A549 (cell line): ENCODE measurements at regions not wholly inside any gene's neighbourhood (a gene's known extent, or its start where the extent isn't known, plus 50 kb on each side); places are given as distances from the start of the nearest gene placed in this dataset.

Experiments
- CHD2 ChIP-seq: fragments of 150-350 bp; IDR thresholded peaks from 2 replicates; pipeline ENCODE4 v1.6.1; 2014; ENCODE audit warnings: low read length; ENCODE audit not compliant: partially characterized antibody
- CTCF ChIP-seq: fragments of >200 bp; sonication (Bioruptor Twin); formaldehyde crosslinking; IDR thresholded peaks from 3 replicates; pipeline ENCODE4 v1.5.1; 2016
- EP300 ChIP-seq, 2 experiments: fragments of >200 bp; sonication (Bioruptor Twin); formaldehyde crosslinking; IDR thresholded peaks; 2 replicates in 1 of 2; 3 replicates in 1 of 2; pipeline ENCODE4 v1.6.1; 2016 to 2017
- HDAC2 ChIP-seq: fragments of 200-600 bp; sonication (generic); IDR thresholded peaks from 2 replicates; pipeline ENCODE4 v1.6.1; 2016
- MAFK ChIP-seq: fragments of 450-650 bp; IDR thresholded peaks from 2 replicates; pipeline ENCODE4 v1.6.1; 2014; ENCODE audit not compliant: partially characterized antibody
- MAZ ChIP-seq: fragments of 150-350 bp; IDR thresholded peaks from 2 replicates; pipeline ENCODE4 v1.6.1; 2014; ENCODE audit warnings: antibody characterized with exemption, low read depth, low read length, borderline replicate concordance
- POLR2A ChIP-seq: IDR thresholded peaks from 2 replicates; pipeline ENCODE4 v1.6.1; 2012; ENCODE audit warnings: mild to moderate bottlenecking, low read length
- RAD21 ChIP-seq, 2 experiments: fragments of >200 bp in 1 of 2; sonication (Bioruptor Twin) in 1 of 2; formaldehyde crosslinking in 1 of 2; IDR thresholded peaks in 1 of 2; conservative IDR thresholded peaks in 1 of 2; 2 replicates in 1 of 2; 3 replicates in 1 of 2; pipeline ENCODE4 v1.6.1; 2012 to 2018; ENCODE audit warnings: inconsistent platforms in 1 of 2
- RNF2 ChIP-seq: fragments of 200-600 bp; sonication (generic); IDR thresholded peaks from 2 replicates; pipeline ENCODE4 v1.6.1; 2016; ENCODE audit warnings: low read depth, mild to moderate bottlenecking, antibody characterized with exemption, moderate library complexity, borderline replicate concordance
- SMC3 ChIP-seq: fragments of >200 bp; sonication (Bioruptor Twin); formaldehyde crosslinking; IDR thresholded peaks from 3 replicates; pipeline ENCODE4 v1.6.1; 2018; ENCODE audit warnings: inconsistent platforms

DNA sequence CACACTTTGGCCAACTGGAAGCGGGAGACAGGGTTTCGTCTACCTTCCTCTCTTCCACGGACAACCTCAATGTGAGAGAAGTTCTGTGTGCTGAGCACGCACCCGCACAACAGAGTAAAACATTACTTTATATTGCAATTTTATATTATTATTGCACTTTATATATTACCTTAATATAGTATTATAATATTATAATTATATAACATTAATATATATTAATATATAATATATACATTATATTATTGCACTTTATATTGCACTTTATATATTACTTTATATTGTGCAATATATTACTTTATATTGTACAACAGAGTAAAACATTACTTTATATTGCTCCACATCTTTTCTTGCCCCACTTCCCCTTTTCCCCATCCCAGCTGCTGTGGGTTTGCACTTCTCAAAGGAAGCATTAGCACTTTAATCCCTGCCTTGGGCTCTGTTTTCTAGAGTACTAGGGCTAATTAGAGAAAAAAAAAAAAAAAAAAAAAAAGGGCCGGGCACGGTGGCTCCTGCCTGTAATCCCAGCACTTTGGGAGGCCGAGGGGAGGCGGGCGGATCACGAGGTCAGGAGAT, 76.4 kb upstream of the SLC4A7 start:
- TF ChIP-seq CTCF (no peak), POLR2A (no peak), MAZ (no peak), RNF2 (no peak), MAFK (no peak), RAD21 (conservative IDR thresholded peaks at IDR 0.05 in 1 of 2, IDR thresholded peaks at IDR 0.05 in 1 of 2) (no peak), SMC3 (no peak), EP300 (IDR thresholded peaks at IDR 0.05) (no peak), HDAC2 (no peak), CHD2 (no peak)
